ENCODE measurements at regions not wholly inside any gene's neighbourhood (a gene's known extent, or its start where the extent isn't known, plus 50 kb on each side); places are given as distances from the start of the nearest gene placed in this dataset.

- TF ChIP-seq ZNF317 (CRISPR knock-in tag; IDR thresholded peaks at IDR 0.05; ENCODE audit: borderline replicate concordance, low read depth): no peak
- no peak for TF ChIP-seq CTCF (IDR thresholded peaks at IDR 0.05)
- TF ChIP-seq FOXK1 (CRISPR knock-in tag; IDR thresholded peaks at IDR 0.05): no peak
- TF ChIP-seq TP53 (CRISPR knock-in tag; IDR thresholded peaks at IDR 0.05): no peak
These were observed 208.4 kb downstream of the ADGRG6 start for GRCh38 chr6:142510211-142510610.

All from WTC11 (cell line).